DMS153 treated with DMSO at 0.1 percent for 48 hours (cell line): ENCODE measurements at regions not wholly inside any gene's neighbourhood (a gene's known extent, or its start where the extent isn't known, plus 50 kb on each side); places are given as distances from the start of the nearest gene placed in this dataset.
A peak's percentile ranks its signal among the peaks of the same experiment; 100 is the strongest.
"Not testable (repeated sequence)": the region's sequence is repeated elsewhere in the genome, so short reads cannot be mapped to it uniquely, and the experiment has no call there.

Experiments
- DNase-seq: peaks from one replicate; lab custom pipeline; 2025; ENCODE audit not compliant: unreplicated experiment; lab: John Stamatoyannopoulos, UW

GRCh38 chrX:147468600-147468999 is 443.1 kb upstream of the FMR1 start:
- no peak for DNase-seq

- DNase-seq: peak; percentile 11
Observed at GRCh38 chrX:147476008-147476407, 435.7 kb upstream of the FMR1 start.

GRCh38 chrX:147478899-147479298 is 432.8 kb upstream of the FMR1 start:
- DNase-seq: no peak

- DNase-seq: no peak
Observed at GRCh38 chrX:147485207-147485606, 426.5 kb upstream of the FMR1 start.

GRCh38 chrX:147494365-147494764 is 417.4 kb upstream of the FMR1 start:
- no peak for DNase-seq

- DNase-seq: no peak
Observed at GRCh38 chrX:147498796-147499195, 412.9 kb upstream of the FMR1 start.

- DNase-seq: no peak
Observed at GRCh38 chrX:147522981-147523380, 388.7 kb upstream of the FMR1 start.

GRCh38 chrX:147533426-147533825 is 378.3 kb upstream of the FMR1 start:
- DNase-seq: no peak

- no peak for DNase-seq
Observed at GRCh38 chrX:147537172-147537571, 374.5 kb upstream of the FMR1 start.

- DNase-seq: not testable (repeated sequence)
Observed at GRCh38 chrX:147548023-147548422, 363.7 kb upstream of the FMR1 start.

- DNase-seq: peak; percentile 8
Observed at GRCh38 chrX:147550217-147550616, 361.5 kb upstream of the FMR1 start.

- DNase-seq: no peak
Observed at GRCh38 chrX:147559191-147559590, 352.5 kb upstream of the FMR1 start.

- no peak for DNase-seq
Observed at GRCh38 chrX:147565237-147565636, 346.5 kb upstream of the FMR1 start.

- no peak for DNase-seq
Observed at GRCh38 chrX:147570483-147570882, 341.2 kb upstream of the FMR1 start.

GRCh38 chrX:147573266-147573665 is 338.5 kb upstream of the FMR1 start:
- DNase-seq: no peak

GRCh38 chrX:147602176-147602696 is 309.5 kb upstream of the FMR1 start:
- no peak for DNase-seq

- DNase-seq: no peak
Observed at GRCh38 chrX:147626605-147627004, 285.1 kb upstream of the FMR1 start.

GRCh38 chrX:147635186-147635585 is 276.5 kb upstream of the FMR1 start:
- DNase-seq: no peak

GRCh38 chrX:147637190-147637589 is 274.5 kb upstream of the FMR1 start:
- DNase-seq: no peak

GRCh38 chrX:147646949-147647723 is 264.6 kb upstream of the FMR1 start:
- no peak for DNase-seq

GRCh38 chrX:147675819-147676218 is 235.9 kb upstream of the FMR1 start:
- DNase-seq: no peak

- no peak for DNase-seq
Observed at GRCh38 chrX:147679356-147680005, 232.2 kb upstream of the FMR1 start.
